GM18498 (cell line): ENCODE measurements at regions not wholly inside any gene's neighbourhood (a gene's known extent, or its start where the extent isn't known, plus 50 kb on each side); places are given as distances from the start of the nearest gene placed in this dataset.

ENCODE experiments used
- ATAC-seq: cut with Tn5 transposase; IDR thresholded peaks from one replicate; pipeline ENCODE4 v1.9.1; 2021; ENCODE audit warnings: mild to moderate bottlenecking, moderate library complexity; ENCODE audit not compliant: unreplicated experiment

GRCh38 chr16:64138621-64139020, 983.2 kb downstream of the CDH11 start:
- no peak for ATAC-seq

DNA sequence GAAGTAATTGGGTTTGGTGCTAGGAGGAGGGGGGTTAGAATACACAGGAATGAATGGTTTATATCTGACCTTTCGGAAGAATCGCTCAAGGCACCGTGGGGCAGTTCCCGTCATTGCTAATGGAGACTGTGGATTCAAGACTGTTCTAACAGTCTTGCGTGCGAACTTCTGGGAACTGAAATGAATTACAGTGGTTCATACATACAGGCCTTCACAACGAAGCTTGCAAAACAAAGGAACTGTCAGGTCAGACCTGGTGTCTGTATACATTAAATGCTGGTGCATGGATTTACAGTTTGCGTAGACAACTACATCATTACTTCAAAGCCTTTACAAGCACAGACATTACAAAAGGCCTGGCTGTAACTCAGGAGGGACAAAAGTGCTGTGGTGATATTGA, 983.9 kb downstream of the CDH11 start:
- ATAC-seq = no peak

- no peak for ATAC-seq
These were observed 985.1 kb downstream of the CDH11 start for GRCh38 chr16:64136743-64137142.

- ATAC-seq = no peak
These were observed 985.5 kb downstream of the CDH11 start for GRCh38 chr16:64136314-64136713.

- no peak for ATAC-seq
These were observed 988.5 kb downstream of the CDH11 start for GRCh38 chr16:64133366-64133765.

DNA sequence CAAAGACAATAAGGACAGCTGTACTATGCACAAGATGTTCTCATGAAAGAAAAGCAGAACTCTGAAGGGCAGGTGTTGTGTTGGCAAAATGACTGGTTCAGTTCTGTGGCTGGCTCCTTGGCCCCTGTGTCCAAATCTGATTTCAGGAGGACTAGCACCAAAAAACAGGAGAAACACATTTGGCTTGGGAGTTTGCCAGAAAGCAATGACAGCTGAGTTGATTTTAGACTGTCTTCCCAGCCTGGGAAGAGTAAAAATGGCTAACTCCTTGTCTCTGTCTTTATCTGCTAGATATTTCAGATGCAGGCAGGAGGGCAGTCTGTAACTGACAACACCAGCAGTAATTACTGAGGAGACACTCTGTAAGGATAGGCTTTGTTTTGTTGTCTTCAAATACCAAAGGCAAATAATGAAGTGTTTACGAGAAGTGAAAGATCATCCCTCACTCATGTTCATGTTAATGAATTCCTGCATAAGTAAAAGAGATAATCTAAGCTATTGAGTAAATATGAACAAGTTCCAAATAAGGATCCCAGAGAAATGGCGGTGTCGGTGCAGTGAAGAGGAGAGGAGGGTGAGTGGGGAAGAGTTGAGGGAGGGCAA, 989.0 kb downstream of the CDH11 start:
- ATAC-seq = no peak

DNA sequence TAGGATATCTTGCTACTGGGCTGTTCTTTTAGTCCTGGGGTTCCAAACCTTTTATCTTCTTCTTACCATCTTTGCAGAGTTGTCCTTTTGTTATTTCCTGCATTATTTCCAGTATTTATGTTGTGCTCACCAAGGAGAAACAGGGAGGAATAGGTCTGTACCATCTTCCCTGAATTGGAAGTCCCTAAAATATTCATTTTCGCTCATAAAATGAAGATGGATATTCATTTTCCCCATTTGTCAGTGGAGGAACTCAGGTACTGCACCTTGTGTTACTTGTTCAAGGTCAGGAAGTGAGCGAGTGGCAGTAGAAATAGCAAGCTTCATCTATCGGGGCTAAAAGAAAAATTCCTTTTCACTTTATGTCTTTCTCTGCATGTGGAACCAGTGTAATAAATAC, 989.7 kb downstream of the CDH11 start:
- ATAC-seq = no peak

- no peak for ATAC-seq
These were observed 990.4 kb downstream of the CDH11 start for GRCh38 chr16:64131423-64131822.

DNA sequence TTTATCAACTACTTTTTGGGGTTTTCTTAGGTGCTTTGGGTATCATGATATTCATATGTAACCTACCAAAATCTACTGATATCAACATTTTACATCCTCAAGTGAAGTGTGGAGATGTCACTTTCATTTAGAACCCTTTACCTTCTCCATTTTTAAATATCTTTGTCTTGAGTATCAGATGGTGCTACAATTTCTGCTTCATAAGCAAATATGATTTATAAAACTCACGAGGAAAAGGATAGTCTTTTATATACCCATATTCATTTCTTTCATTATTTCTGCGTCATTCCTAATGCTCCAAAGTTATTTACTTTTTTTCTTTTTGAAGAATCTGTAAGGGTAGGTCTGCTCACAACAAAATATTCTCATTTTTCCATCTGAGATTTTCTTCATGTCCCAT, 991.7 kb downstream of the CDH11 start:
- no peak for ATAC-seq

DNA sequence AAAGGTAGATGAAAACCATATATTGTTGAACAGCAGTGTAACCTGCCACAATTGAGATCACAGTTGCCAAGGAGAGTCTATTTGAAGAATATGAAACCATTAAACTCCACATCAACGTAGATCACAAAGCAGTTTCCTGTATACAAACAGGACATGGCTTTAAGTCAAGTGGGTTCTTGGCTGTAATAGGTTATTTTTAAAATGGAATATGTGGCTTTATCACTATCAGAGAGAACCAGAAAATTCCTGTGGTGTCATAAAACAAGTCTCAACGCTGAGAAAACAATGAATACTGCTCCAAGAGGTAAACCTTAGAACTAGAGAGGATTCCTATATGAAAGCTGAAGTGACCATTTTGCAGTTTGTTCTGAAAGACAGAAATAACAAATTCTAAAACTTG, 999.7 kb downstream of the CDH11 start:
- ATAC-seq = no peak

GRCh38 chr16:64121473-64121872, 1000.4 kb downstream of the CDH11 start:
- no peak for ATAC-seq

DNA sequence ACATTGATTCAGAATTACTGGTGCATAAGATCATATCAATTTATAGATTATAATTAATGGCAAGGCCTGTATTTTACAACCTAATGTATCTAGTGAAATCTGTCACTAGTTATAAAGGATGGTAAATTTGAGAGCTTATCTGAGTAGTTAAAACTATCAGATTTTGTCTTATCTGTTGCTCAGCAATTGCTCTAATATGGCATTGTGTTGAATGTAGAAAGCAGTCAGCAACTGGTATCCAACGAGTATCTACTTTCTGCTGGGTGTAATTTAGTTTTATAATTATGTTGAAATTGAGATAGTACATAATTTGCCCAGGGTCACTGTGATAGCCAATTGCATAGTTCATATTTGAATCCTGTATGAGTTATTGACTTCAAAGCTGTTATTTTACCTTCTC, 1005.7 kb downstream of the CDH11 start:
- ATAC-seq = no peak

DNA sequence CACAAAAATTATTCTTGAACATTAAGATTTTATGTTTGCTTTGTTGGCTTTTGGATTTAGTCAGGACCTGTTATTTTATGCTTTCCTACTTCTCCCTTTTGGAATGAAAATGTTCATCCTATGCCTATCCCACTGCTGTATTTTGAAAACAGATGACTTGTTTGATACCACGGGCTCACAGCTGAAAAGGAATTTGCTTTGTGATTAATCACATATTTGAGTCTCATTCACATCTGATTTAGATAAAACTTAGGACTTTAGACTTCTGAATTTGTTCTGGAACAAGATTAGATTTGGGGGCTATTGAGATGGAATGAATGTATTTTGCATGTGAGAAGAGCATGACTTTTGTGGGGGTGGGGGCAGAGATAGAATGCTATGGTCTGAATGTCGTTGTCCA, 1012.6 kb downstream of the CDH11 start:
- no peak for ATAC-seq

DNA sequence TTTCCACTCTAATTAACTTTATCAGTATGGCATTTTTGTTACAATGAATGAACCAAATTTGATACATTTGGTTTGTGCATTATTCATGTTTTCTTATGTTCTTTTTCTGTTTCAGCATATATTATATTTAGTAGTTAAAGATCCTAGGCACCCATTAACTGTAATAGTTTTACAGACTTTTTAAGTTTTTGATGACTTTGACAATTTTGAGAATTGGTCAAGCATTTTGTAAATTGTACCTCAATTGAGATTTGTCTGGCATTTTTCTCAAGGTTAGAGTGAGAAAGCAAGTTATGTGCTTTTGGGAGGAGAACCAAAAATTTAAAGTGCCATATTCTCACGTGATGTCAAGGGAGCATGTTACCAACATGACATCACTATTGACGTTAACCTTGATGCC, 1019.2 kb downstream of the CDH11 start:
- ATAC-seq = no peak

DNA sequence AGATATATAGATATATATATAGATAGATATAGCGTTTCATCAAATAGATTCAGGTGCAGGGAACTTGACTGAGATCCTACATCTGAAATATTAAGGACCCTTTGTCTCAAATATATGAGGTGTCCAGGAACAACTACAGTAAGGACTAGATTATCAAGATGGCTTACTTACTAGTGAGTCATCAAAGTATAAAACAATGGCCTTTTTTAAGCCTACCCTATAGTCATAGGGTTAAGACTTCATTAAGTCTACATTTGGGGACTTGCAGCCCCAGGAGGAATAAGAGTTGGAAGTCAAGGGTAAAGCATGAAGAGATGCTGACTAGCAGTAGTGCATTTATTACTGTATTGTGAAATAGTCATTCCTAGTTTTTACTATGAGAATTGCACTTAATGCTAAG, 1023.4 kb downstream of the CDH11 start:
- no peak for ATAC-seq

DNA sequence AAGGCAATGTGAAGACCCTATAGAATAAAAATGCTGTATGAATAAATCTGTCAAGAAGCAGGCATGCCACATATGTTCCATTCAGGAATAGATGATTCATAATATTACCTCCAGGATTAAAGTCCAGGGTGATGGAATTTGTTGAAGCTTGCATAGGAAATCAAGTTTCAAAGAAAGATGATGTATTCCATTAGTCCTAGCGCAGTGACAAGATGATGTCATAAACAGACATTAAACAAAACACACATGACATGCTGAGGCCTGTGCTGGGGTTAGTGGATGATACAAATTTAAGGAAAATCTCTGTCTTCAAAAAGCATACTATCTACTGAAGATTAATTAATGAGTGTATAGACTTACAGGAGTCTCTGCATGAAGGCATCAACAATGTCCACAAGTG, 1025.2 kb downstream of the CDH11 start:
- no peak for ATAC-seq

GRCh38 chr16:64094992-64095634, 1026.8 kb downstream of the CDH11 start:
- no peak for ATAC-seq

DNA sequence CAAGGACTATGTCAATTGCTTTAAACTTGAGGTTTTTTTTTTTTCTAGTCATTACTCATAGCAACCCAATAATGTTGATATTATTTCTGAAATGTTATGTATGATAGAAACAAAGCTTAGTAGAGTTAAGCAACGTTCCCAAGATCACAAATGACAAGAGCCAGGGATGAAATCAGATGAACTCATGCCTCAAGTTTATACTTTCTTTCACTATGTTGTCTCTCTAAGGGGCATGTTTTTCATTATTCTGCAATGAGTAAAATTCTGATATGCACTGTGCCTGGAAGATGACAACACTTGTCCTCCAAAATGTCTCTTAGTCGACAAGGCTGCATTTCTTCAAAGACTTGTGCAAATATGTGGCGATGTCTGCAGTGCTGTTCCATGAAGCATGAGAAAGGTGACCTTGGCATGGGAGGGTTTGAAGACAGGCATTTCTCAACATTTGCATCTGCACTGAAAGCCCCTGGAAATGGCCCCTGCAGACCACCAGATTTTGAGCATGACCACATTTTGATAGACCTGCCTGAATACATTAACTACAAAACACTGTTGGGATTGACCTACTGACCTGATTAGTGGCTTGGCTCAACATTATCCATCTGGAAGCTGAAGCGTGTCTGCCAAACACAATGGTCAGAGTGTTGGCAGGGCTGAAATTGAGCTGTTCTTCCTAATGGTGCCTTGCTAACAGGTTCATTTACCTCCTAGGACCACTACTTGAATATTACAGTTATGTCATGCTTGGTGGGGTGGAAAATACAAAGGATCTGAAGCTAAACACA, 1027.5 kb downstream of the CDH11 start:
- no peak for ATAC-seq

GRCh38 chr16:64092271-64092670, 1029.6 kb downstream of the CDH11 start:
- ATAC-seq = no peak

- ATAC-seq = no peak
These were observed 1031.5 kb downstream of the CDH11 start for GRCh38 chr16:64090327-64090726.

- ATAC-seq = no peak
These were observed 1032.2 kb downstream of the CDH11 start for GRCh38 chr16:64089697-64090096.

GRCh38 chr16:64088838-64089237, 1033.0 kb downstream of the CDH11 start:
- no peak for ATAC-seq
